PFSK-1 (cell line): ENCODE measurements at regions not wholly inside any gene's neighbourhood (a gene's known extent, or its start where the extent isn't known, plus 50 kb on each side); places are given as distances from the start of the nearest gene placed in this dataset.

ENCODE experiments used
- FOXP2 ChIP-seq: optimal IDR thresholded peaks from 2 replicates; pipeline ENCODE3; 2011; ENCODE audit warnings: borderline replicate concordance, control low read depth, inconsistent platforms; ENCODE audit not compliant: insufficient read depth; ENCODE audit errors: extremely low read length, extremely low read depth
- POLR2AphosphoS5 ChIP-seq: IDR thresholded peaks from 2 replicates; pipeline ENCODE4 v1.6.1; 2012; ENCODE audit warnings: low read depth, mild to moderate bottlenecking, control low read depth, low read length, moderate library complexity
- SIN3A ChIP-seq: IDR thresholded peaks from 2 replicates; pipeline ENCODE4 v1.6.1; 2012; ENCODE audit warnings: mild to moderate bottlenecking, low read length, moderate library complexity, borderline replicate concordance; ENCODE audit not compliant: insufficient read depth
- TAF1 ChIP-seq: IDR thresholded peaks from 2 replicates; pipeline ENCODE4 v1.6.1; 2012; ENCODE audit warnings: low read length, control low read depth, borderline replicate concordance; ENCODE audit not compliant: insufficient read depth
- TF ChIP-seq, protein P1 (sequence below), 2 experiments: IDR thresholded peaks; 2 replicates each; pipeline versions ENCODE4 v1.6.1 to v1.8.0; 2011 to 2012; ENCODE audit warnings: low read depth in 2 of 2, low read length in 2 of 2, control low read depth in 1 of 2, inconsistent platforms in 1 of 2, mild to moderate bottlenecking in 1 of 2, moderate library complexity in 1 of 2; ENCODE audit not compliant: insufficient read depth in 1 of 2

GRCh38 chr14:100393906-100394732 lies 71.0 kb downstream of the SLC25A47 start:
- TF ChIP-seq, protein P1, sequence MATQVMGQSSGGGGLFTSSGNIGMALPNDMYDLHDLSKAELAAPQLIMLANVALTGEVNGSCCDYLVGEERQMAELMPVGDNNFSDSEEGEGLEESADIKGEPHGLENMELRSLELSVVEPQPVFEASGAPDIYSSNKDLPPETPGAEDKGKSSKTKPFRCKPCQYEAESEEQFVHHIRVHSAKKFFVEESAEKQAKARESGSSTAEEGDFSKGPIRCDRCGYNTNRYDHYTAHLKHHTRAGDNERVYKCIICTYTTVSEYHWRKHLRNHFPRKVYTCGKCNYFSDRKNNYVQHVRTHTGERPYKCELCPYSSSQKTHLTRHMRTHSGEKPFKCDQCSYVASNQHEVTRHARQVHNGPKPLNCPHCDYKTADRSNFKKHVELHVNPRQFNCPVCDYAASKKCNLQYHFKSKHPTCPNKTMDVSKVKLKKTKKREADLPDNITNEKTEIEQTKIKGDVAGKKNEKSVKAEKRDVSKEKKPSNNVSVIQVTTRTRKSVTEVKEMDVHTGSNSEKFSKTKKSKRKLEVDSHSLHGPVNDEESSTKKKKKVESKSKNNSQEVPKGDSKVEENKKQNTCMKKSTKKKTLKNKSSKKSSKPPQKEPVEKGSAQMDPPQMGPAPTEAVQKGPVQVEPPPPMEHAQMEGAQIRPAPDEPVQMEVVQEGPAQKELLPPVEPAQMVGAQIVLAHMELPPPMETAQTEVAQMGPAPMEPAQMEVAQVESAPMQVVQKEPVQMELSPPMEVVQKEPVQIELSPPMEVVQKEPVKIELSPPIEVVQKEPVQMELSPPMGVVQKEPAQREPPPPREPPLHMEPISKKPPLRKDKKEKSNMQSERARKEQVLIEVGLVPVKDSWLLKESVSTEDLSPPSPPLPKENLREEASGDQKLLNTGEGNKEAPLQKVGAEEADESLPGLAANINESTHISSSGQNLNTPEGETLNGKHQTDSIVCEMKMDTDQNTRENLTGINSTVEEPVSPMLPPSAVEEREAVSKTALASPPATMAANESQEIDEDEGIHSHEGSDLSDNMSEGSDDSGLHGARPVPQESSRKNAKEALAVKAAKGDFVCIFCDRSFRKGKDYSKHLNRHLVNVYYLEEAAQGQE (IDR thresholded peaks at IDR 0.05; ENCODE audit: insufficient read depth in 1 of 2, low read depth in 2 of 2, low read length in 2 of 2), result no peak
- no peak for TF ChIP-seq POLR2AphosphoS5
- no peak for TF ChIP-seq TAF1
- no peak for TF ChIP-seq FOXP2
- no peak for TF ChIP-seq SIN3A
